8988T (cell line): ENCODE measurements at regions not wholly inside any gene's neighbourhood (a gene's known extent, or its start where the extent isn't known, plus 50 kb on each side); places are given as distances from the start of the nearest gene placed in this dataset.
"Not testable (repeated sequence)": the region's sequence is repeated elsewhere in the genome, so short reads cannot be mapped to it uniquely, and the experiment has no call there.

ENCODE experiments used
- DNase-seq: peaks from one replicate; pipeline ENCODE4 v3.0.0; 2011

- no peak for DNase-seq
Measured at GRCh38 chr15:96838081-96838480, 507.6 kb downstream of the NR2F2 start.

- no peak for DNase-seq
Measured at GRCh38 chr15:96849271-96849900, 518.9 kb downstream of the NR2F2 start.

- no peak for DNase-seq
Measured at GRCh38 chr15:96851613-96852012, 521.1 kb downstream of the NR2F2 start.

GRCh38 chr15:96858694-96859093, 528.2 kb downstream of the NR2F2 start:
- DNase-seq: no peak

GRCh38 chr15:96860741-96861140, 530.2 kb downstream of the NR2F2 start:
- DNase-seq: no peak

- no peak for DNase-seq
Measured at GRCh38 chr15:96867992-96868391, 537.5 kb downstream of the NR2F2 start.

- DNase-seq: no peak
Measured at GRCh38 chr15:96869122-96869521, 538.6 kb downstream of the NR2F2 start.

GRCh38 chr15:96869790-96870189, 539.3 kb downstream of the NR2F2 start:
- DNase-seq: no peak

GRCh38 chr15:96870580-96870979, 540.1 kb downstream of the NR2F2 start:
- DNase-seq: no peak

- DNase-seq: not testable (repeated sequence)
Measured at GRCh38 chr15:96877442-96877841, 546.9 kb downstream of the NR2F2 start.

- no peak for DNase-seq
Measured at GRCh38 chr15:96878129-96878528, 547.6 kb downstream of the NR2F2 start.

- no peak for DNase-seq
Measured at GRCh38 chr15:96882121-96882772, 551.7 kb downstream of the NR2F2 start.

- DNase-seq: no peak
Measured at GRCh38 chr15:96887730-96888129, 557.2 kb downstream of the NR2F2 start.

- DNase-seq: no peak
Measured at GRCh38 chr15:96888764-96889163, 558.3 kb downstream of the NR2F2 start.

- DNase-seq: no peak
Measured at GRCh38 chr15:96889734-96890480, 559.4 kb downstream of the NR2F2 start.

GRCh38 chr15:96891046-96891445, 560.5 kb downstream of the NR2F2 start:
- no peak for DNase-seq

GRCh38 chr15:96893159-96893906, 562.8 kb downstream of the NR2F2 start:
- no peak for DNase-seq

GRCh38 chr15:96894659-96895058, 564.2 kb downstream of the NR2F2 start:
- no peak for DNase-seq

- DNase-seq: no peak
Measured at GRCh38 chr15:96896766-96897165, 566.3 kb downstream of the NR2F2 start.

GRCh38 chr15:96914081-96914480, 583.6 kb downstream of the NR2F2 start:
- DNase-seq: no peak

- DNase-seq: no peak
Measured at GRCh38 chr15:96916750-96917149, 586.2 kb downstream of the NR2F2 start.

- DNase-seq: no peak
Measured at GRCh38 chr15:96924570-96924969, 594.1 kb downstream of the NR2F2 start.
